GM18498 (cell line): ENCODE measurements at regions not wholly inside any gene's neighbourhood (a gene's known extent, or its start where the extent isn't known, plus 50 kb on each side); places are given as distances from the start of the nearest gene placed in this dataset.
"Not testable (repeated sequence)": the region's sequence is repeated elsewhere in the genome, so short reads cannot be mapped to it uniquely, and the experiment has no call there.

Experiments used
- ATAC-seq: cut with Tn5 transposase; IDR thresholded peaks from one replicate; pipeline ENCODE4 v1.9.1; 2021; ENCODE audit warnings: mild to moderate bottlenecking, moderate library complexity; ENCODE audit not compliant: unreplicated experiment

DNA sequence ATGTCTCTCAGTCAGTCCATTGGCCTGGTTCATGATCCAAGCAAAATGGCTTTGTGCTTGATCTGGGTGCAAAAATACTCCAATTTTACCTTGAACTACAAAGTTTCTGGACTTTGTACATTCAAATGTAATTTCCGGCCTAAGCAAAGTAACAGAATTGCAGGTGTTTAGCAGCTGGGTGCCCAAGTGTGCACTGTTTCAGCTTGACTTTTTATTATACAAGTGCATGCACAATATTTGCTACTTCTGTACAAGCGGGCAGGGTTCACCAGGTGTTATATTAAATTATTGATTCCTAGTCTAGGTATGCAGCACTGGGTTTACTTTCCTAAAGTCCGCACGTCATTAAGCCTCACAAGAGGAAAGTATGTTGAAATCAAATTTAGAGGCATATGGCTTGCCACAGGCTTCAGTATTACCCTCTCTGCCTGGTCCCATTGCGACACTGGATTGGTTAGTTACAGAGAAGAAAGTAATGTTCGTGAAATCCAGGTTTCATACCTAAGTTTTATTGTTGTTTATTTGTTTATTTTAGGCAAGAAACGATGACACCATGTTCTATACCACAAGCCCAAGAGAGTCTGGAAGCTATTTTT is 376.9 kb upstream of the CTSO start:
- no peak for ATAC-seq

DNA sequence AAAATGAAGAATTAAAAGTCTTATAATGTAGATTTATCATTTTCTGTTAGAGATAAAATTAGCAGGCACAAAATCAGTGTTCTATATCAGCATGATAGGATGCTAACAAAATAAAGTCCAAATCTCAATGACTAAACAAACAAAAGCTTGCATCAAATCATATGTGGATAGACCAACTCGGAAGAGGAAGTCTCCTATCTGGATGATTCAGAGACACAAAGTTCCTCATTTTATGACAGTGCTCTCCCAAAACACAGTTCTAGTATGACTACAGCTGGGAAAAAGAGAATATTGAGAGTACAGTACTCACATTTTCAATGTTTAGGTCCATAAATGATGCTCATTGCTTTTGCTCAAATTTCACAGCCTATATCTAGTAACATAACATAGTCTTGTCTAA is 376.1 kb upstream of the CTSO start:
- ATAC-seq: no peak

DNA sequence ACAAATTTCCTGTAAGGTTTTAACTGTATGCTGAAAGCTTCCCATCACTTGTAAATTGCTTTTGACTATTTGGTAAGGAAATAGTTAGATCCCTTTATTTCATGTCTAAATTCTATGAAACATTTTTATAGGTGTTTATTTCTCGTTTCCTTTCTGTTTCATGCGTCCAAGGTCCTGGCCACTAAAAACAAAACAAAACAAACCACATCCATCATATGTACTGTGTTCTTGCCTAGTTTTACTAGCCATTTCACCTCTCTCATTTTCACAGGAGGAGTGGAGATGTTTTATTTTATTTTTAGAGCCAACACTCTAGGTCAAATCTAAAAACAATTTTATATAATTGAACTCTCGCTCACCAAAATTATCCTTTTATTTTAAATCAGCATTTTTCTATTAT is 375.2 kb upstream of the CTSO start:
- ATAC-seq: no peak

DNA sequence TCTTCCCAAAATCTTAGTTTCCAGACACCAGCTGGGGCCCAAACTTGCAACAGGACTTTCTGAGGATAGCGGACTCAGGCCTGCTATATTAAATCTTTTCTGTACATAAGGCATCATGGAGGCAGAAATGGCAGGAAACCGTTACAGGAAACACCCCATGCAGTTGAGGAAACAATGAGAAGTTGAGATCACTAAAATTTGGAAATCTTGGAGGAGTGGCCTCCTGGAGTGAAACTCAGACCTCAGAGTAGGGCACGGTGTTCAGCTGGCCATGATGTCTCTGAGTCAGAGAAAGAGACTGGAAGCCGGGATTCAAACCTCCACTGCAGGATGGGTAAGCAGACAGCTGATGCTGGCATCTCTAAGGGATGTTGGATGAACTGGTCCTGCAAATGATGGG is 372.6 kb upstream of the CTSO start:
- ATAC-seq: no peak

DNA sequence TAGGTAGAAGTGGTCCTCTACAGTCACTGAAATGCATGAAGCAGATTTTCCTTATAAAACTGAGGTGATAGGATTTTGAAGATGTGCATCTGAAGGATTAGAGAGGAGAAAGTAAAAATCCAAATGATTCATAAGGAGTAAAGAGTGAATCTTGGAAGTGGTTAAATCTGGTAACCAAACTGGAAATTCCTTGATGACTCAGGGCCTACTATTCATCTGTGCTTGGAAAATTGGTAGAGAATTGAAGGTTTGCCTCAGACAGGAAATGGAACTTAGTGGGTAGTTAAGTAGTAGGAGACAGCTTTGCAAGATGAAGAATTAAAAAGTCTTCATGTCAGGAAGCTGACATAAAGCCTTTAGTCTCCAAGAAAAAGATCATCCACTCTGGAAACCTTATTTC is 368.9 kb upstream of the CTSO start:
- no peak for ATAC-seq

DNA sequence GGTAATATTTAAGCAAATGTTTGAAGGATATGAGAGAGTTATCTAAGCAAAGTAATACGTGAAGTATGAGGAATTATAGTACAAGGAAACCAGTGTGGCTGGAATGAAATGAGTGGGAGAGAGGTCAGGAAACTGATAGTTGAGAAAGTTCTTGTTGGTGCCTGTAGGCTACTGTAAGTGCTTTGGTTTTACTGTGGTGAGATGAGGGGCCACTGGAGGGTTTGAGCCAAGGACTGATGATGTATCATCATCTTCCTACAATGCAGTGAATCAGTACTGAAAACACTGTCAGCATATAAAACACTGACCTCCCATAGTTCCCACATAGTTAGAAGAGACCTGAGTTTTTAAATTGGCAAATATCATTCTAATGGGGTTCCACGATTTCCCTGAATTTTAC is 367.5 kb upstream of the CTSO start:
- no peak for ATAC-seq

DNA sequence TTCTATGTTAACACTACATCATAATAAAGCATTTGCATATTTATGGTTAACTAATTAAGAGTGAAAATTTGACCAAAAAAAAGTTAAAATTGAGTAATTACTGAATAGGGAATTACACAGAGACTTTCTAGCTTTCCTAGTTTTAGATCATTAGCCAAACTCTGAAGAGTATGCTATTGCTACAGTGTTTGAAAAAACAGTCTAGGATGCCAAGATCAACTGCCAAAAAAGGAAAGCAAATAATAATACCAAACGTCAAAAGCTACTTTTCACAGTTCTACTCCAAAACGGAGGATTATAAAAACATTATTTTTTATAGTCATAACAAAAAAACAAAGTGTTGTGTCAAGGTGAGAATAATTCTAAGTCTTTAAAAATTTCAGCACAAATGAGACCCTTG is 359.8 kb upstream of the CTSO start:
- ATAC-seq: no peak

DNA sequence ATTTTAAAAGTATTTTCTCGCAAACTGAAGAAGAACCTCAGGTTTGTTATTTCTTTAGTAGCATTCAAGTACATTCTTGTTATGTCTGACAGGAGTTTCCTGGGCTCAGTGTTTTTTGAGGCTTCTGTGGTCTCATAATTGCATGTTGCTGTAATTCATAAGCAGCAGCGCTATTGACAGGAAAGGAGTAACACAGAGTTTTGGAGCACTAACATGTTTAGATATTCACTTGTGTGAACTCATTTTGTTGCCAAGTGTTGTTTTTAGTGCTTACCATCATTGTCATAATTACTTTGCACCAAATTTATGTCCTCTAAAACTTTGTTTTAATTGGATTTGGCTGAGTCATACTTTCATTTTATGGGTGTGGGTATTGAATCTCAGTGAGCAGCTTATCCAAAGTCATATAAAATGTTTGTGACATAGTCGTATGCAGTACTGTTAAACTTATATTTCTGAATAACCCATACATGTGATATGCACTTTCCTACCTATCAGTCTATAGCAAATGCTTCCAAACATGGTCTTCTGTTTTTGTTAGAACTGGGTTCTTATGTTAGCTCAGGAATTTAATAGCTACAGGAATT is 358.7 kb upstream of the CTSO start:
- no peak for ATAC-seq

DNA sequence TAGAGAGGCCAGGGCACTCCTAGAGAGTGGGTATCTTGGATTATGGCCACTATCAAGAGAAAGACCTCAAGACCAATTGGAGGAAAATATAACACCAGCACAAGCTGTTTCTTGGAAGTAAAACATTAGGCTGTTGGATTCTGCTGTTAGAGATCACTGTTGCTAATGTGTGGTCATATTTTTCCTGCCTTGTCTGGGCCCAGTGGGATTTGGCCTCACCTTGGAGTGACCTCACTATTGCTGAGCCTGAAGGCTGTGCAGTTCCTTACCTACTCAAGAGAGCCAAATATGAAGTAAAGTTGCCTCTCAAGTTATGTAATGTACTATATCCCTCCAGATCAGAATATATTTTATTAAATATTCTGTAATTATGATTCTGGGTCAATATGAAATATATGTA is 355.4 kb upstream of the CTSO start:
- no peak for ATAC-seq

DNA sequence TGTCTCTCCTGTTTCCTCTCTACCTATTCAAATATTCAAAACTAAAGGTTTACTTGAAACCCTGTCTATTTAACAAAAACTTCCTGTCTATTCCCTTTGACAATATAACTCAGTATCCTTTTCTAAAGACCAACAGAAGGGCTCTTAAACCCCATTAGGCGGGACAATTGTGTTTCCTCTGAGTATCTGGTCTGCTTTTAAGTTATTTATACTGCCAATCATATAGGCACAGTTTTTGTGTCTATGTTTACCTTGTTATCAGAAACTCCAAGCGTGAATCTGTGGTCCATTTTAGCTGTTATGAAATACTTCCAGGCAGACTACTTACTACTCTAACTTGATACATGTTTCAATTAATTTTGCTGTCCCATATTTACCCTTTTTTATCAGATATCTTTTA is 350.0 kb upstream of the CTSO start:
- no peak for ATAC-seq

DNA sequence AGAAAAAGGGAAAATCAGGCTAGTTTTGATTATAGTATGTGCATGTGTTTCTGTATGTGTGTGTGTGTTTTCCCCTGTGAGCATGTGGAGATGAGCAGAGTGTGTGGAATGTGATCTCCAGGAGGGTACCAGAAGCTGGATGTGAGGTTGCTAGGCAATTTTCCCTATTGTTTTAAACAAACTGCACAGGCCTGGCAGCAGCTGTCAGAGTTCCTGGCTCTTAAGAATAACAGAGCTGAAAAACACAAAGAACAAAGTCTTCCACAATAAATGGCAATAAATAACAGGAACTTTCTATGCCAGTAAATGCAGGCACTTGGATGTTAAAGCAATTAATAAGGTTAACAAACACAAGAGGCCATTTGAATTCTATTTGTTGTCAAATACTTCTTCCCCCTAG is 344.6 kb upstream of the CTSO start:
- ATAC-seq: no peak

DNA sequence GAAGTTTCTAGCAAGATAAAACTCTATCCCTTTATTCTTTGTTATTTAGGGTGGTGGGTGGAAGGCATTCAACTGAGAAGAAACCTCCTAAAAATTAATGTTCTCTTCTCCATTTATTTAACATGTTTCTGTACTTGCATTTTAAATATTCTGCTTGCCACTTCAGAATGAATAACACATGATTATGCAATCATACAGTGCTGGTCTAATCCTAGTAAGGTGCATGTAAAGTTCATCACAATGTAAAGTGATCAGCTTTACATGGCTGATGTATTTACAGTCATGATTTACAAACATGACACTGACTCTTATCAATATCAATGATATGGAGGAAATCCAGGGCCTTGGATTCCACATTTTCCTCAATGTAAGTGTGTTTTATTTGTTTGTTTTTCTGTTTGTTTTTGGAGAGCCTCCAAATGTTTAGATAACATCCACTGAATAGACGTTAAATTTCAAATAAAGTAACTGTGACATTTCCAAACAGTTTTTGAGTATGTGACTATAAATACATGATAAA is 342.1 kb upstream of the CTSO start:
- no peak for ATAC-seq

DNA sequence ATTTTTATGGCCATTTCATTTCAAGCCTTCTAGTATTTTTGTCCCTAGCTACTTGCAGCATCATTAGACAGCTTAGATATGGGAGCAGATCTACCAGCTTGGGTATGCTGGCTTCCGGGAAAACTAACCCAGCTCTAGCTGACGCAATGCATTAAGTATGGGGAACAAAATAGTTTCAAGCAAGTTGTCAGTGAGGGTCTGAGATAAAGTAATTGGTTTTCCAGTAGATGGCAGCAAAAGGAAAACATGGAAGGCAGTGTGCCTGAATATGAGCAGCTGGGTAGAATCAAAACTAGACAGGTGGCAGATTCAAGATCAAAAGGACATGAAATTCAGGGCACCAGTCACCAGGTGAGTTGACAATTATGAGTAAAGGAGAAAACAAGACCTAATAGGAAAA is 340.9 kb upstream of the CTSO start:
- ATAC-seq: no peak

DNA sequence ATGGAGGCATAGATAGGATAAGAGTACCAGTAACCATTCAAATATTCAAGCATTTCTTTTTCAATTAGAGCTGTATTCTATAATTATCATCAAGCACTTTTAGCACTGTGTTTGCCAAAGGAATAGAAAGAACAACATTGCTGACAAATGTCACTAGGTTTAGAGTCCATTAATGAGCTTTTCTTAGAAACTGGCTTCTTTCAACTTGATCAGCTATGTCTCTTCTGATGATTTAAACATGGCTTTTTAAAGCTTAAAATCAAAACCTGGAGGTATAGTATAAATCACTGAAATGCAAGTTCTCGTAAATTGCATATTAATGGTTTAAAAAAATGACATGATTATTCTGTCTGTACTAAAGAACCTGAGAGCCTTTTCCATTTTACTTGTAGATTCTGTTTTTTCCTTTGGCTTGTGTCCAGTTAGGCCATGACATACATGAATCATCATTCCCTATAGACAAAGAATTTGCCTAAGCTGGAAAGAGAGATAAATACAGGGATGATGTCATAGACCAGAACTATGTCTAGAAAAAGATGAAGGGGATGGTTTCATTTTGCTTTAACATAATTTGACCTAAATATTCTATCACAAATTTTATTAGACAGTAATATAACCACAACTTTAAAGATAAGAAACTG is 340.1 kb upstream of the CTSO start:
- no peak for ATAC-seq

DNA sequence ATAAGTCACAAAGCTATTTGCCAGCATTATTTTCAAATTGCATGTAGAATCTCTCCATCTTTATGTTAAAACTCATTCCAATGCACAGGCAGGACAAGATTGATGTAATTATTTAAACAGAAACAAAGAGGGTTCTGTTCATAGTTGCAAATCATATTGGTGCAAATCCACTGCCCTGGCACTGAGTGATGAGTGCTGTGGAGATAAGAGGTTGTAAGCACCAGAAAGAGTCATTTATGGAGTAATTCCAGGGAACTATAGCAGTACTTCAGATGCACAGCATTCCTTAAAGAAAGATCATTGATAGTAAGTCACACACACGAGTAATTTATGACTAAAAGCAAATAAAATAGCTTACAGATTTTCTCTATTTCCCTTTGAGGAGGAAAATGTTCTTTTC is 337.7 kb upstream of the CTSO start:
- ATAC-seq: no peak

DNA sequence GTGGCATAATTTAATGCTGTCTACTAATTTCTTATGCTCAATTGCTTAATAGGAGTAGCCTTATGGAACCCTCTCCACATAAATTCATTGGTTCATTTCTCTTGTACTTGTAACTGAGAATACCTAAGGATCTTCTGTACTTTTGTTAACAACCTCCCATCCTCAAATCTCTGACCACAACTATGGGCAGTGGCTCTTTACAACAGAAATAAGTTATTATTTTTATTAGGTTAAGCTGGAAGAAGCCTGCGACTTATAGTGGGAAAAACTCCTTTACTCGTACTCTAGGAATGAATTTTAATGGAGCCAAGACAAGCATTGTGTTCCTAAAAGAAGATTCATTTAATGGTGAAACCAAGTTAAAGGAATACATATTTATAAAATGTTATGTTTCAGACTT is 337.1 kb upstream of the CTSO start:
- no peak for ATAC-seq

DNA sequence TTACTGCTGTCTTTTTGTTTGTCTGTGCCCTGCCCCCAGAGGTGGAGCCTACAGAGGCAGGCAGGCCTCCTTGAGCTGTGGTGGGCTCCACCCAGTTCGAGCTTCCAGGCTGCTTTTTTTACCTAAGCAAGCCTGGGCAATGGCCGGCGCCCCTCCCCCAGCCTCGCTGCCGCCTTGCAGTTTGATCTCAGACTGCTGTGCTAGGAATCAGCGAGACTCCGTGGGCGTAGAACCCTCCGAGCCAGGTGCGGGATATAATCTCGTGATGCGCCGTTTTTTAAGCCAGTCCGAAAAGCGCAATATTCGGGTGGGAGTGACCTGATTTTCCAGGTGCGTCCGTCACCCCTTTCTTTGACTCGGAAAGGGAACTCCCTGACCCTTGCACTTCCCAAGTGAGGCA is 336.4 kb upstream of the CTSO start:
- not testable (repeated sequence) for ATAC-seq

DNA sequence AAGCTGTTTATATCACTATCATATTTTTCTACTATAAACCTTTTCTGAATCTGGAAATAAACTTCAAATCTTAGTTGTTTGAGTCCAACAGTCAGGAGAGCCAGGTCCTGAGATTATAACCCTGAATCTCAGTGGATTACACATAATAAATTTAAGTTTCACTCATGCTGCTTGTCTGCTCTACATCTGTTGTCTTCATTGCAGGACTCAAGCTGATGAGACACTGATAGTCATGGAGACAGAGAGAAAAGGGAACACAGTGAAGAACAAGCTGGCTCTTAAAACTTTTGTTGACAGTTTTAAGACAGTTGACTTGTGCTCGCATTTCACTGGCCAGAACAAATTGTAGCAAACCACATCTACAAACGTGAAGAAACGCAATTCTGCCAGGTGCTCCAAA is 327.0 kb upstream of the CTSO start:
- no peak for ATAC-seq

DNA sequence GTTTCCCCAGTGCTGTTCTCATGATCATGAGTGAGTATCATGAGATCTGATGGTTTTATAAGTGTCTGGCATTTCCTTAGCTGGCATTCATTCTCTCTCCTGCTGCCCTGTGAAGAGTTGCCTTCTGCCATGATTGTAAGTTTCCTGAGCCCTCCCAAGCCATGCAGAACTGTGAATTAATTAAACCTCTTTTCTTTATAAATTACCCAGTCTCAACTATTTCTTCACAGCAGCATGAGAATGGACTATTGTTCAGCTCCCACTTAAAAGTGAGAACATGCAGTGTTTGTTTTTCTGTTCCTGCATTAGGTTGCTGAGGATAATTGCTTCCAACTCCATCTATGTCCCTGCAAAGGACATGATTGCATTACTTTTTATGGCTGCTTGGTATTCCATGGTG is 311.7 kb upstream of the CTSO start:
- ATAC-seq: no peak

DNA sequence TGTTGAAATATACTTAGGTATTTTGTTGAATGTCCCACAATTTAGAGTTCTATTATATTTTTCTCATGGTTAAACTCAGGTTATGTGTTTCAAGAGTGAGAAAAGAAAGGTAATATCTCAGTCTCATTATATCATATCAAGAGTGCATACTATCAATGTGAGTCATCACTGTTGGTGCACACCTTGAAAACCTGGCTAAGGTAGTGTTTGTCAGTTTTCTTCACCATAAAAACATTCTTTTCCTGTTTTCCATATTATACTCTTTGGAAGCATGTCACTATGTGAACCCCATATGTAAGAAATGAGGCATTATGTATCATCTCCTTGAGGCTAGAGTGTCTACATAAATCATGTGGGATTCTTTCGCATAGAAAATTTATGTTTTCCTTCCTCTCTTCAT is 307.6 kb upstream of the CTSO start:
- no peak for ATAC-seq

DNA sequence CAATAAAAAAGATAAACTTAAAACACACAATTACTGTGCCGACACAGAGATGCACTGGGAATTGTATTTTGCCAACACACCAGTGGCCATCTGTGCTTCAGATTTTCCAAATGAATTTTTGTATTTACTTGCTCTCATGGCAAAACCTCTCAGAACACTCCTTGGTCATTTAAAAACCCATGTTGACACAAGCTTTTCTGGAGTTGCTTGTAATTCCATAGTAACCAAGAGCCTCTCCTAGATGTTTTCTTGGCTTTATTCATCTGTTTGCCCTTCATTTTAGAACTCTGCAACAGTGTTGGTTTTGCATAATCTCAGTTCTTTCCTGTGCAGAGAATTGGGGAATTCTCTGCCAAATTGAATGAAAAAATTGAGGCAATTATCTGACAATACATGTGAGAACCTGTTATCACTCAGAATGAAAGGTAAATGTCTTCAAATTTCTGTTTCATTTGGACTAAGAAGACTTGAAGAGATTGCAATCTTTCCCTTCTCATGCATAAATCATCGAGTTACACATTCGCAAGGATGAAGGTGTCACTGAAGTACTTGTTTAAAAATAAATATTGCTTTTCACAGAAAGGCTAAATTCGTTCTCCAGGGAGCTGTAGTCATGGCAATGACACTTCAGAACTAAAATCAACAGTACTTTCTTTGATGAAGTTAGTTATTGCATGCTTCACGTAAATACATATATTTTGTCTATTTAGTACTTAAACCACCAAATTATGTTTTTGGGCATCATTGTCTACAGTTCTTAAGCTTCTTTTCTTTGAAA is 301.8 kb upstream of the CTSO start:
- ATAC-seq: no peak

DNA sequence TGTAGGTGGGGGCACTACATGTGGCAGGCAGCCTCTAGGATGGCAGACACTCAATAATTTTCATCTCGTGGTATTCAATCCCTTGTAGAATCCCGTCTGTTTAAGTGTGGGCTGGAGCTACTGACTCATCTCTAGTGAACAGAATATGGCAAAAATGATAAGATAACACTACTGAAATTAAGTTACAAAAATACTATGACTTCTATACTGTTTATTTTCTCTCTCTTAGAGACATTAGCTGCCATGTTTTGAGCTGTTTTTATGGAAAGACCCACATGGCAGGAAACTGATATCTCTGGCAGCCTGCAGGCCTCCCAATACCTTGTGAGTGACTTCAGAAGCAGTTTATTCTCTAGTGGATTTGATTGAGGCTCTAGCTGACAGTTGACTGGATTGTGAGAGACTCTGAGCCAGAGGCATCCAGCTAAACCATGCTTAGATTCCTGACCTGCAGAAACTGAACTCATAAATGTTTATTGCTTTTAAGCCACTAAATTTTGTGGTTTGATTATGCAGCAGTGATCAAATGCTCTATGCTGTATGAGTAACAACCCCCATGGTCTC is 298.8 kb upstream of the CTSO start:
- ATAC-seq: no peak
